GM21737 (cell line): ENCODE measurements at regions not wholly inside any gene's neighbourhood (a gene's known extent, or its start where the extent isn't known, plus 50 kb on each side); places are given as distances from the start of the nearest gene placed in this dataset.
"Not testable (repeated sequence)": the region's sequence is repeated elsewhere in the genome, so short reads cannot be mapped to it uniquely, and the experiment has no call there.

Experiments used
- ATAC-seq: cut with Tn5 transposase; IDR thresholded peaks from one replicate; pipeline ENCODE4 v1.9.1; 2021; ENCODE audit warnings: mild to moderate bottlenecking, moderate library complexity; ENCODE audit not compliant: unreplicated experiment

- ATAC-seq = no peak
These were observed 98.9 kb upstream of the MAPRE2 start for GRCh38 chr18:34942276-34942675.

- no peak for ATAC-seq
These were observed 98.2 kb upstream of the MAPRE2 start for GRCh38 chr18:34942975-34943374.

- ATAC-seq = no peak
These were observed 97.6 kb upstream of the MAPRE2 start for GRCh38 chr18:34943587-34943986.

- no peak for ATAC-seq
These were observed 93.5 kb upstream of the MAPRE2 start for GRCh38 chr18:34947711-34948125.

GRCh38 chr18:34951625-34952379 lies 89.4 kb upstream of the MAPRE2 start:
- ATAC-seq = no peak

GRCh38 chr18:34953212-34953611 lies 88.0 kb upstream of the MAPRE2 start:
- ATAC-seq = no peak

GRCh38 chr18:34955494-34955893 lies 85.7 kb upstream of the MAPRE2 start:
- ATAC-seq = not testable (repeated sequence)

GRCh38 chr18:34956663-34957062 lies 84.5 kb upstream of the MAPRE2 start:
- ATAC-seq = no peak

- no peak for ATAC-seq
These were observed 83.9 kb upstream of the MAPRE2 start for GRCh38 chr18:34957119-34957863.

GRCh38 chr18:34957864-34958259 lies 83.4 kb upstream of the MAPRE2 start:
- ATAC-seq = no peak

- no peak for ATAC-seq
These were observed 81.9 kb upstream of the MAPRE2 start for GRCh38 chr18:34959211-34959829.

GRCh38 chr18:34959989-34960388 lies 81.2 kb upstream of the MAPRE2 start:
- no peak for ATAC-seq

GRCh38 chr18:34965108-34965507 lies 76.1 kb upstream of the MAPRE2 start:
- no peak for ATAC-seq

GRCh38 chr18:34965566-34965965 lies 75.6 kb upstream of the MAPRE2 start:
- no peak for ATAC-seq

- no peak for ATAC-seq
These were observed 71.1 kb upstream of the MAPRE2 start for GRCh38 chr18:34970106-34970505.

GRCh38 chr18:34971313-34971712 lies 69.9 kb upstream of the MAPRE2 start:
- ATAC-seq = no peak

GRCh38 chr18:34972765-34973414 lies 68.3 kb upstream of the MAPRE2 start:
- no peak for ATAC-seq

GRCh38 chr18:34976123-34976522 lies 65.1 kb upstream of the MAPRE2 start:
- no peak for ATAC-seq

- no peak for ATAC-seq
These were observed 64.7 kb upstream of the MAPRE2 start for GRCh38 chr18:34976534-34976898.

- peak; percentile 68 for ATAC-seq
These were observed 64.0 kb upstream of the MAPRE2 start for GRCh38 chr18:34976899-34977837.
